Mesodermal cell (in vitro differentiated cells): ENCODE measurements at regions not wholly inside any gene's neighbourhood (a gene's known extent, or its start where the extent isn't known, plus 50 kb on each side); places are given as distances from the start of the nearest gene placed in this dataset.
"Not testable (repeated sequence)": the region's sequence is repeated elsewhere in the genome, so short reads cannot be mapped to it uniquely, and the experiment has no call there.

Experiments
- H3K27ac ChIP-seq: 2 replicates; pipeline ENCODE4 v1.7.0; 2013; ENCODE audit warnings: mild to moderate bottlenecking, low read depth, low read length, moderate library complexity; ENCODE audit not compliant: severe bottlenecking
- H3K36me3 ChIP-seq: 2 replicates; pipeline ENCODE4 v1.7.1; 2013; ENCODE audit warnings: mild to moderate bottlenecking, low read length, moderate library complexity; ENCODE audit not compliant: control insufficient read depth, insufficient read depth
- H3K4me1 ChIP-seq: one replicate; pipeline ENCODE4 v1.7.1; 2013; ENCODE audit warnings: mild to moderate bottlenecking, low read length; ENCODE audit not compliant: insufficient read depth, control insufficient read depth, poor library complexity, severe bottlenecking
- H3K4me3 ChIP-seq: 2 replicates; pipeline ENCODE4 v1.7.0; 2013; ENCODE audit warnings: low read length, control low read depth, mild to moderate bottlenecking; ENCODE audit not compliant: insufficient read depth, poor library complexity, severe bottlenecking; ENCODE audit errors: extremely low read depth
- H3K9me3 ChIP-seq: 2 replicates; pipeline ENCODE4 v1.7.1; 2013; ENCODE audit warnings: mild to moderate bottlenecking, low read length, moderate library complexity; ENCODE audit not compliant: control insufficient read depth
- WGBS, 2 experiments: methylation state at CpG; one replicate each; pipeline ENCODE4 v1.1.5; 2013; ENCODE audit warnings: missing lambda C conversion rate in 2 of 2; ENCODE audit not compliant: insufficient coverage in 2 of 2; 5-methylcytosine and 5-hydroxymethylcytosine counted together

GRCh38 chr3:194949592-194949991 lies 263.9 kb downstream of the FAM43A start:
- Histone ChIP-seq H3K36me3 (no peaks in the 10 kb centered on the region), H3K9me3 (no peaks in the 10 kb centered on the region), H3K4me1 (peaks cover 11% of the 10 kb centered on the region), H3K27ac (no peak overlapping the region), H3K4me3 (no peak overlapping the region)
- 71 to 82% methylated on average over 3 of the region's 3 CpGs for WGBS, 2 experiments

DNA sequence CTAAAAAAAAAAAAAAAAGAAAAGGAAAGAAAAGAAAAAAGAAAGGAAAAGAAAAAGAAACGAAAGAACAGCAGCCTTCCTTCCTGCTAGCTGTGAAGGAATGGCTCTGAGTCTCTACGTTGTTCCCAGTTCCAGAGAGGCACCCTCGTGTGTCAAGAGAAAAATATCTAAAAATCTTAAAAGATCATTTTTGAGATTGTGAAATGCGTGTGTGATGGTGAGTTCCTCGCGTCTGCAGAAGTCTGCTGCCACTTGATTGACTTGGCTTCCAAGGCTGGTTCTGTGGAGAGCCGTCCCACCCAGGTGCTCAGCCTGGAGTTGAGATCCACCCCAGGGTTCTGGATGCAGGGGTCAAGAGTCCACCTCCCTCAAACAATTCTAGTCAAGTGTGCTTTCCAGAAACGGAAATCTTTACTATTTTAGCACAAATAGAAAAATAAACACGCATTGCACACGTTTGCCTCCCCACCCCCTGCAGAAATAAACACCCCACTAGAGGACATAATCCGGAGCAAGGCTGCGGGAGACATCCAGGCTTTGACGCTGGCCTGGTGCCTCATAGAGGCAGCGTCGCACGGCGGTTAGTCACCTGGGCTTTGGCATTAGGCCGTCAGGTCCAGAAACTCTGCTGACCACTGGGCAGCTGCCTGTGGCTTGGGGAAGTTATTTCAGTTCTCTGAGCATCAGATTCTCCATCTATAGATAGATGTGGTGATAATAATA lies 265.4 kb downstream of the FAM43A start:
- Histone ChIP-seq H3K27ac (no peak overlapping the region), H3K36me3 (no peaks in the 10 kb centered on the region), H3K4me1 (peaks cover 11% of the 10 kb centered on the region), H3K4me3 (no peak overlapping the region), H3K9me3 (no peaks in the 10 kb centered on the region)
- WGBS, 2 experiments = 89 to 90% methylated on average over 13 to 14 of the region's 18 CpGs

DNA sequence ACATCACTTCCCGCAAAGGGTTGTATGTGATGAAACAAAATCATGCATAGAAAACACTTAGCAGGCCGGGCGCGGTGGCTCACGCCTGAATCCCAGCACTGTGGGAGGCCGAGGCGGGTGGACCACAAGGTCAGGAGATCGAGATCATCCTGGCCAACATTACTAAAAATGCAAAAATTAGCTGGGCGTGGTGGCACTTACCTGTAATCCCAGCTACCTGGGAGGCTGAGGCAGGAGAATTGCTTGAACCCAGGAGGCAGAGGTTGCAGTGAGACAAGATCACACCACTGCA lies 265.9 kb downstream of the FAM43A start:
- not testable (repeated sequence) for H3K9me3 ChIP-seq, H3K27ac ChIP-seq, H3K4me3 ChIP-seq, H3K36me3 ChIP-seq
- peaks cover 11% of the 10 kb centered on the region for H3K4me1 ChIP-seq
- WGBS, 2 experiments = 95 to 96% methylated on average over 6 to 7 of the region's 9 CpGs

DNA sequence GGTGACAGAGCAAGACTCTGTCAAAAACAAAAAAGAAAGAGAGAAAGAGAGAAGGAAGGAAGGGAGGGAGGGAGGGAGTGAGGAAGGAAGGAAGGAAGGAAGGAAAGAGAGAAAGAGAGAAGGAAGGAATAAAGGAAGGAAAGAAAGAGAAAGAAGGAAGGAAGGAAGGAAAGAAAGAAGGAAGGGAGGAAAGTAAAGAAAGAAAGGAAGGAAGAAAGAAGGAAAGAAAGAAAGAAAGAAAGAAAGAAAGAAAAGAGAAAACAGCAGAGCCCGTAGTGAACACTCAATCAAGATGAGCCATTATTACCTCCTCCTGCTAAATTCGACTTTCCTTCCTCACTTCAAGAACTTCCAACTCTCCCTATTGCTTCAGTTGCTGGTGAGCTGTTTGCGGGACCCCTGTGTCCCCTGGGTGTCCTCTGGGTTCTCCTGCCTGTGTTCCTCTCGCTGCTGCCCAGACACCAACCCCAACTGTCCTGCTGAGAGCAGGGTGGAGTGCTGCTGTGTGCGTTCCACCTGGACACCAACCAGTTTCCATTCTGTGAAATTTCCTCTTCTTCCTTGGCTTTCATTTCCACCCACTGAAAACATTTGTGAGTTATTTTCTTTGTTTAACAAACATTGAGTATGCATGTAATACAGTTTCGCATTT lies 266.4 kb downstream of the FAM43A start:
- H3K9me3 ChIP-seq = no peaks in the 10 kb centered on the region
- H3K4me1 ChIP-seq = peaks cover 11% of the 10 kb centered on the region
- no peak overlapping the region for H3K4me3 ChIP-seq
- no peak overlapping the region for H3K27ac ChIP-seq
- 89 to 97% methylated on average over 4 to 5 of the region's 6 CpGs for WGBS, 2 experiments
- H3K36me3 ChIP-seq = no peaks in the 10 kb centered on the region

DNA sequence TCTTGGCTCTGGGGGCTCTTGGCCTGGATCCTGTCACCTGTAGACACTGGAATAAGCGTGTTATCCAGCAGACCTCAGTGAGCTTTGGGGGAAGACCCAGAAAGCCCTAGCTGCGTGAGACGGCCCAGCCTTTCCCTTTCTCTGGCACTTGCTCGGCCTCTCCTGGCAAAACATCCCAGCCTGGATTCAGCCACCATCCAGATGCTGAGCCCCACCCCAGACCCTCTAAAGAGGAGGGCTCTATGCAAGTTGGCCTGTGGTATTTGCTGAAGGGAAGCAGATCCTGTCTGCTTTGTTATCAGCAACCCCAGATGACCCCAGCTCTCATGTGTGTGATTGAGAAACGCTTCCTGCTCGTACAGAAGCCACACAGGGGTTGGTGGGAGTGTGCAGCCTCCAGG lies 267.2 kb downstream of the FAM43A start:
- 80 to 94% methylated on average over 3 to 4 of the region's 6 CpGs for WGBS, 2 experiments
- no peaks in the 10 kb centered on the region for H3K9me3 ChIP-seq
- peaks cover 11% of the 10 kb centered on the region for H3K4me1 ChIP-seq
- peak overlapping the region; percentile 49 for H3K27ac ChIP-seq
- no peak overlapping the region for H3K4me3 ChIP-seq
- H3K36me3 ChIP-seq = no peaks in the 10 kb centered on the region

- 91 to 98% methylated on average over 4 to 5 of the region's 5 CpGs for WGBS, 2 experiments
- Histone ChIP-seq H3K9me3 (no peaks in the 10 kb centered on the region), H3K27ac (peak overlapping the region; percentile 49), H3K4me1 (peaks cover 11% of the 10 kb centered on the region), H3K36me3 (no peaks in the 10 kb centered on the region), H3K4me3 (no peak overlapping the region)
Observed at GRCh38 chr3:194953291-194953690, 267.6 kb downstream of the FAM43A start.

DNA sequence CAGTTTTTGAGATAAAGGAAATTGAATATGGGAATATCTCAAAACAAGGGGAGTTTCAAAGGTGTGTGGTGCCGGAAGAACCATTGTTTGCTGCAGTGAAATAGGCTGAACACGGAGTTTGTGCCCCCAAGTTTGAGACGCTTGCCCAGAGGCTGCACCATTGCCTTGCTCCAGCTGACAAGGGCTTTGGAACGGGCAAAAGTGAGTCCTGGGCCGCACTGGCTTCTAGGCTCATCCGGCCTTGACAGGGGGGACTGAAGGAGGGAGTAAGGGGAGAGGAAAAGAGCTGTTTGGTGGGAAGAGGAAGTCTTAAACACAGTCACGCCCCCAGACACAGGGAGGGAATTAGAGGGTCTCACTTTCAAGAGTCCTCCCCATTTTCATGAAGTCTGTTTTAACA lies 269.9 kb downstream of the FAM43A start:
- H3K9me3 ChIP-seq = no peaks in the 10 kb centered on the region
- H3K4me1 ChIP-seq = peaks cover 11% of the 10 kb centered on the region
- no peak overlapping the region for H3K4me3 ChIP-seq
- H3K36me3 ChIP-seq = no peaks in the 10 kb centered on the region
- 88 to 99% methylated on average over 4 to 6 of the region's 7 CpGs for WGBS, 2 experiments
- H3K27ac ChIP-seq = no peak overlapping the region

GRCh38 chr3:194955979-194956696 lies 270.5 kb downstream of the FAM43A start:
- no peak overlapping the region for H3K27ac ChIP-seq
- no peaks in the 10 kb centered on the region for H3K9me3 ChIP-seq
- H3K4me1 ChIP-seq = peaks cover 11% of the 10 kb centered on the region
- H3K36me3 ChIP-seq = no peaks in the 10 kb centered on the region
- 92 to 93% methylated on average over 19 of the region's 20 CpGs for whole genome bisulfite sequencing, 2 experiments
- no peak overlapping the region for H3K4me3 ChIP-seq

DNA sequence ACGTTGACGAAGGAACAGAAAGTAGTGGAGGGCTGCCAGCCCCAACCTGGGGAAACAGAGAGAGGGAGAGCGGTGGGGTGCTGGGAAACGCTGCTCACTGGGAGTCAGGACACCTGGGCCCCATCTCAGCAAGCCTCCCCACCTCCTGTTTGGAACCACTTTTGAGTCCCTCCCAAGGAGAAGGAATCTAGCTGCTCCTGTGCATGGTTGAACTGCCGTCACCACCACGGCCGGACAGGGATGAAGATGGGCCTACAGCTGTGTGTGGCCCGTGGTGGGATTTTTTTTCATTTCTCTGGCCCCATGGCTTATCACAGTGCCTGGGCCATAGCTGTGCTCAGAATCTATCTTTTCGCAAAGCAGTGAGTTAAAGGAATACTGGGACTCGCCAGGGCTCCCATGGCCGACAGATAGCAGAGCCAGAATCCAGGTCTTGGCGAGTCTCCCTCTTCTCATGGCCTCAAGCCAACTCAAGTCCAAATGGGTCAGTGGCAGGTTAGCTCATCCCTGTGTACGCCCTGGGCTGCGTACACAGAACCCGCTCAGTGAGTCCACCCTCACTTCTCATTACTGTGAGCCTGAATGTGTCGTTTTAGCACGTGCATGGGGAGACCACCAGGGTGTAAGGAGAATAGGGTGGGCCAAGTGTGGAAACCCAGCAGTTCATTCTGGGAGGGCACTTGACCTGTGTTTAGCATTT lies 271.2 kb downstream of the FAM43A start:
- Histone ChIP-seq H3K4me3 (no peak overlapping the region), H3K27ac (no peak overlapping the region), H3K36me3 (no peaks in the 10 kb centered on the region), H3K4me1 (peaks cover 11% of the 10 kb centered on the region), H3K9me3 (no peaks in the 10 kb centered on the region)
- WGBS, 2 experiments = 97 to 98% methylated on average over 12 to 17 of the region's 17 CpGs

- Histone ChIP-seq H3K4me3 (no peak overlapping the region), H3K4me1 (peaks cover 11% of the 10 kb centered on the region), H3K36me3 (no peaks in the 10 kb centered on the region), H3K27ac (no peak overlapping the region), H3K9me3 (no peaks in the 10 kb centered on the region)
- WGBS, 2 experiments = 78 to 80% methylated on average over 4 of the region's 7 CpGs
Observed at GRCh38 chr3:194957743-194958240, 272.1 kb downstream of the FAM43A start.
